GM19463 (cell line): ENCODE measurements at regions not wholly inside any gene's neighbourhood (a gene's known extent, or its start where the extent isn't known, plus 50 kb on each side); places are given as distances from the start of the nearest gene placed in this dataset.

Source experiments
- ATAC-seq: cut with Tn5 transposase; IDR thresholded peaks from one replicate; pipeline ENCODE4 v1.9.1; 2021; ENCODE audit warnings: mild to moderate bottlenecking, moderate library complexity; ENCODE audit not compliant: unreplicated experiment

DNA sequence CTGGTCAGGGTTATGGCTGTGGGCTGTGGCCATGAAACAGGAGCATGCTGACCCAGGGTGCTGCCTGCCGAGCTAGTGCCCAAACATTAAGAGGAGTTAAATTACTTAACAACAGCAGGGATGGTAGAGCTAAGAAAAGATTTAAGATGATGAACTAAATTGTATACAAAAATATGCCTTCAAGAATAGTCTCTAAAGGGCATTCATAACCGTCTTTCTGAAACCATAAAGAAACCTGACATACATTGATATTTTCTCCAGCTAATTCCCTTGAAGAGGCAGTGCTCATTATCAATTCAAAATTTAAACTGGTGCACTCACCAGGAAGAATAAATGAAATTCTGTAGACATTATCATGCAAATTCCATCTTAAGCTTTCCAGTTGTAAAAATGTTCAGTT is 265.8 kb upstream of the TAC1 start:
- no peak for ATAC-seq

DNA sequence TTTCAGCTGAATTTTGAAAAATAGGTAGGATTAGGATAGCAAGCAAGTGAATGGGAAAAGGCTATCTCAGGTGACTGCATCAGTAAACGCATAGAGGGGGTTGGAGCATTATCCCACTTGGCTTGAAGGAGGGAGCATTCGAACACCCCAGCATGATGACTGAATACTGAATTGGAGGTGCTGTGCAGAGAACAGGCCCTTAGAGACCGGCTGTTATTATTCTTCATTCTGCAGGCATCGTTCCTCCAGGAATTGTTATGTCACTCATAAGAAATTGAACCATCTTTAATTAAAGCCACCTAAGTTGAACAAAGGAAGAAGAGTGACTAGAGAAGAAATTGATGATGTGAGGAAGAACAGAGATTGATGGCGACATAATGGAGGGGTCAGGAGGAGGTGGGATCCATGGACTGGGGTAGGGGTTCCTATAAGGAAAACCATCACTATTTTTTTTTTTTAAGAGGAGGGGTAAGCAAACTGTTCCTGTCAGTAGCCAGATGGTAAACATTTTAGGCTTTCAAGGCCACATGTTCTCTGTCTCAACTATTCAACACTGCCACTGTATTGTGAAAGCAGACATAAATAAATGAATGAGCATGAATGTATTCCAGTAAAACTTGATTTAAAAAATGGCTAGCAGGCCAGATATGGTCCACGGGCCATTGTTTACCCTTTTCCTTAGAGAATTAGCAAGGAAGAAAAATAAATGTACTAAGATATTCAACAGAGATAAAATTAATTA is 264.7 kb upstream of the TAC1 start:
- no peak for ATAC-seq

DNA sequence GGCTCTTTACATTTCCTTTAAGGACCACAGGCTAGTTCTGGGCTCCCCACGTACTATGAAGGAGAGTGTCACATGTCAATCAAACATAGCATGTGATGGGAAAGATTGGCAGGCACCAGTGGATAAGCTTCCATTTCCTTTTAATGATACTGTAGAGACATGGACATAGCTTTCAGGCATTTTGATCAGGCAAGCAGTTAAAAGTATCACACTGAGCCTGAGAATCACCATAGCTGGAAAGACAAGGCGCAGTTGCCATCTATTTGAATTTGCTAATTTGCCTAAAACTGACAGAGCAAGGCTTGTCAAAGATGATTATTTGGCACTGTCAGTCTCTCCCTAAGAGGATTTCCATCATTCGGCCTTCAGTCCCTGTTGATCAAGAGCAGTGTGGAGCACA is 263.4 kb upstream of the TAC1 start:
- no peak for ATAC-seq

GRCh38 chr7:97470726-97471125 is 261.2 kb upstream of the TAC1 start:
- no peak for ATAC-seq

DNA sequence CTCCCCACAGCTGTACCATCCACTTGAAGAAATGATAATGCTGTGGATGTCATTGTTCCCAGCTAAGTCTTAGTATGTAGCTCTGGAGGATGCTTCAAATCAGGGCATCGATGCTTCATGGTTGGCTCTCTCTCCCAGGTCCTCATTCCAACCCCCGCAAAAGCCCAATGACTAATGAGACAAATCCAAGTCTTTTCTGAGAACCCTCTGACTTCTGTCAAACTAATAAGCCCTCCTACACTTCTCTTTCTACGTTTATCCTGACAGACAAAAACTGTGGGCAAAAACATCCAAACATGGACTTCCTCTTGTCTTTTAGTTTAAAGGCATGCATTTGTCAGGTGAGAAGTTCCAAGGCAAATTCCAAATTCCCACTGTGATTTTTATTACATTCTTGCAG is 260.4 kb upstream of the TAC1 start:
- no peak for ATAC-seq

GRCh38 chr7:97479740-97480290 is 252.1 kb upstream of the TAC1 start:
- ATAC-seq: no peak

- no peak for ATAC-seq
These were observed 251.0 kb upstream of the TAC1 start for GRCh38 chr7:97480772-97481390.

- no peak for ATAC-seq
These were observed 236.4 kb upstream of the TAC1 start for GRCh38 chr7:97495487-97495886.

- ATAC-seq: peak; percentile 75
These were observed 232.7 kb upstream of the TAC1 start for GRCh38 chr7:97499204-97499603.

GRCh38 chr7:97503367-97504094 is 228.4 kb upstream of the TAC1 start:
- ATAC-seq: no peak

DNA sequence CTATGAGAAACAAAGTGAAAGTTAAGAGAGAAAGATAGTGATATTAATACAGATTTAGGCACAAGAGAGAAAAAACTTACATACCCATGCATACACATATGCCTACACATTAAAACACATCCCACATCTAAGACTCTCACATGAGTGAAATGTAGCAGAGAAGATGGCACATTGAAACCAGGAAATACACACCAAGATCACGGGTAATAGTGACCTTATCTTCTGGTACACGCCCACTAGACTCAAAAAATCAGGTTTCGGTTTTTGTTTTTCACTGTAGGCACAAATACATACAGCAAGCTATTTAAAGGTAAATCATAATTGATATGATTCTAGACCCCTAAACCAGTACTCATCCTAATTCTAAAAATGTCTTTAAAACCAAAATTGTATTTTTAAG is 225.2 kb upstream of the TAC1 start:
- ATAC-seq: no peak

DNA sequence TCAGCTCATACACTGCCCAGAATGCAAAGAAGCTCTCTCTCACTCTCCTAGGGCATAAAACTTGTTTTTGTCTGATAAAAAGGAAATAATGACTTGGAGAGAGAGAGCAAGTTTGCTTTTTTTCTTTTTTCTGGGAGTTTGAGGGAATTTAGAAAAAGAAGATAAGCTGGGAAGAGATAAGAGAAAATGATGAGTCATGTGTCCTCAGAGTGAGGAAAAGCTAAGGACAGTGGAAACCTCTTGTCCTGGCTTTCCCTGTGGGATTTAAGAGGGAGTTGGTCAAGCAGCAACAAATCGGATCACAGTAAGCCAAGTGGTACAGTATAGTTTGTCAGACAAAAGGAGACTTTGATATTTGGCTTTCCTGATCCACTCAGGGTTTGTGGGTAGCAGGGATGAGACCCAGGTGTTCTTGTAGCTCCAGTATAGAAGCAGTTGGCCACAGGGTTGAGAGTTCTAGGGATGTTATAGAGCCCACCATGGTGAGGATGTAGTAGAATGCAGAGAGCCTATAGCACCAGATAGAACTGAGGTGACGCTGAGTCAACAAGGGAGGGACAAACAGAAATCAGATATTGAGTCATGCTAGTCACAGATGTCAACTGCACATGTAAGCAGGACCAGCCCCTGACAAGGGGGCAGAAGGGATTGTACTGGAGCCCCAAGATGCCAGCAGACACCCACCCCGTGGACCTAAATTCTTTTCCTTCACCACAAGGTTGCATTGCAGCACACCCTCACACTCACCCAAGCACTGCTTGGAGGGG is 219.3 kb upstream of the TAC1 start:
- ATAC-seq: peak; percentile 54

- ATAC-seq: peak; percentile 60
These were observed 218.6 kb upstream of the TAC1 start for GRCh38 chr7:97513326-97513725.

DNA sequence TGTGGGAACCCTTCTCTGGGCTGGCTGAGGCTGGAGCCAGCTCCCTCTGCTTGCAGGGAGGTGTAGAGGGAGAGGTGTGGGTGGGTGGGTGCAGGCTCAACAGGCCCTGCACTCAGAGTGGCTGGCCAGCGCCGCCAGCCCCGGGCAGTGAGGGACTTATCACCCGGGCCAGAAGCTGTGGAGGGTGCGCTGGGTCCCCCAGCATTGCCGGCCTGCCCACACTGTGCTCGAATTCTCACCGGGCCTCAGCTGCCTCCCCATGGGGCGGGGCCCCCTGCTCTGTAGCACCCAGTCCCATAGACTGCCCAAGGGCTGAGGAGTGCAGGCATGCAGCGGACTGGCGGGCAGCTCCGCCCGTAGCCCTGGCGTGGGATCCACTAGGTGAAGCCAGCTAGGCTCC is 190.7 kb upstream of the TAC1 start:
- no peak for ATAC-seq

GRCh38 chr7:97555857-97556421 is 175.9 kb upstream of the TAC1 start:
- ATAC-seq: no peak

DNA sequence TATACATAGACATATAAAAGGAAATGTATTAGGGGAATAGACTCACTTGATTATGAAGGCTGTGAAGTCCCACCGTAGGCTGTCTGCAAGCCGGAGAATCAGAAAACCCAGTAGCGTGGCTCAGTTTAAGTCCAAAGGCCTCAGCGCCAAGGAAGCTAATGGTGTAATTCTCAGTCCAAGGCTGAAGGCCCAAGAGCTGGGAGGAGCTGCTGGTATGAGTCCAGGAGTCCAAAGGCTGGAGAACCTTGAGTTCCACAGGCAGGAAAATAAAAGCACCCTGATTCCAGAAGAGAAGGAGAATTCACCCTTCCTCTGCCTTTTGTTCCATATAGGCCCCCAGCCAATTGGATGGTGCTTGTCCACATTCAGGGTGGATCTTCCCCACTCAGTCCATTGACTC is 166.2 kb upstream of the TAC1 start:
- no peak for ATAC-seq

DNA sequence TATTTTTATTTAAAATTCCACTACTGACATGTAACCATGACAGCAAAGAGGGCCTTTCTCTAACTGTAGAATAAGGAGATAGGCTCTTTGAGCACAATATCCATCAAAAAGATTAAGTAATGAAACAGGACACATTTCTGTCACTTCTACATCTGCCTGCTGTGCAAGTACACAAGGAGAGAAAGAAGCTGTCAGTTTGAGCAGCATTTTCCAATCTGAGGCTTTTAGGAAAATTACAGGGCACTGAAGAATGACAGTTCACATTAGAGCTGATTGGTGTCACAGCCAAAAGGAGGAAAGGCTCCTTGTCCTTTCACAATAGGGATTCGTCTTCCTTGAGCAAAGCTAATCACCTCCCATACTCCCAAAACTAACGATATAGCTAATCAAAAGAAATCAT is 158.8 kb upstream of the TAC1 start:
- ATAC-seq: no peak

- no peak for ATAC-seq
These were observed 155.8 kb upstream of the TAC1 start for GRCh38 chr7:97576043-97576442.

- ATAC-seq: no peak
These were observed 153.7 kb upstream of the TAC1 start for GRCh38 chr7:97578225-97578624.

DNA sequence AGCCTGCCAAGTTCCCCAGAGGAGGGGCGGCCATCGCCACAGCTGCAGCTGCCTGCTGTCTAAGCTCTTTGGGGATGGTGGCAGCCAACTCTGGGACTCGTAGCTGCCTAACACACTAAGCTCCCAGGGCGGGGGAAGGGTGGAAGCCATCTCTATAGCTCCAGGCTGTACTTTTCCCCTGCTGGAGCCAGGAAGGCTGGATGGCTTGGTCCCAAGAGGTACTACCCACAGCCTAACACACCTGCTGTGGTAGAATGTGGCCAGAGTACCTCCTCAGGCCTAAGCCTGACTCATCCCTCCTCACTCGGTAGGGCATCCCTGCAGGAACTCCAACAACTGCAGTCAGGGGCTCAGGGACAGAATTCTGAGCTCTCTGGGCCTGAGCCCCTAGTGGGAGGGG is 151.7 kb upstream of the TAC1 start:
- no peak for ATAC-seq

- no peak for ATAC-seq
These were observed 136.4 kb upstream of the TAC1 start for GRCh38 chr7:97595439-97595838.
